ENCODE measurements at regions not wholly inside any gene's neighbourhood (a gene's known extent, or its start where the extent isn't known, plus 50 kb on each side); places are given as distances from the start of the nearest gene placed in this dataset.

DNA sequence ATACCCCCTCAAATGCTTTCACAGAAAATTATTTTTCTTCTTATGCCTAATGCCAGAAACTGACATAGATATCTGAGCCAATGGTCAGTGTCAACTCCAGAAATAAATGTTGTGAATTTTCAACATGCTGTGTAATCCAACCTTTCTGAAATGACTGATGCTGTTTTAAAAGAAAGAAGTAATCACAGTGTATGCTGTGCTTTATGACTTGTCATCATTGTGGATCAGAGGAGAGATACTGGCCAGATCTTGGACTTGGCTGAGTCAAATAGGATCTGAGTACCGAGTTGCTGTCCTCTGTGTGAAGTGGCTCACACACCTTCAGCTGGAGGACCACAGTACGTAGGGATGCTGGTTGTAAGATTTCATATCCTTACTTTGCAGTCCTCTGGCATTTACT lies 89.9 kb upstream of the ARHGAP20 start:
- no peak for TF ChIP-seq CTCF (IDR thresholded peaks at IDR 0.05 in 8 of 11, conservative IDR thresholded peaks at IDR 0.05 in 3 of 11)
- no peak for TF ChIP-seq POLR2A (IDR thresholded peaks at IDR 0.05)

Data from spleen (tissue), 7 donors.